IMR-90 (cell line): ENCODE measurements at regions not wholly inside any gene's neighbourhood (a gene's known extent, or its start where the extent isn't known, plus 50 kb on each side); places are given as distances from the start of the nearest gene placed in this dataset.
A peak's percentile ranks its signal among the peaks of the same experiment; 100 is the strongest.

Experiments
- ATAC-seq: fragments of 200-7000 bp; cut with Tn5 transposase; 2 replicates; pipeline ENCODE4 v1.9.1; 2020; ENCODE audit warnings: low read depth, mild to moderate bottlenecking, moderate library complexity
- BruUV-seq: library from RNA; stranded (reverse); fragments of 400-500 nt; replicated peaks from 2 replicates; lab custom pipeline; 2021; lab: Mats Ljungman, UMichigan
- CTCF ChIA-PET: fragments of 300-600 bp; formaldehyde crosslinking; extraction: SDS; loops from one replicate; lab custom pipeline; 2021; ENCODE audit warnings: antibody characterized with exemption; lab: Yijun Ruan, JAX
- POLR2A ChIA-PET: fragments of 300-600 bp; sonication (Branson Sonifier 250); formaldehyde crosslinking; loops from one replicate; lab custom pipeline; 2022; ENCODE audit warnings: antibody characterized with exemption; ENCODE audit not compliant: unreplicated experiment; lab: Charles Lee
- DNase-seq: peaks from one replicate; pipeline ENCODE4 v3.0.0; 2013
- H2AFZ ChIP-seq: replicated peaks from 2 replicates; pipeline ENCODE3; 2013; ENCODE audit warnings: low read length, mild to moderate bottlenecking; ENCODE audit not compliant: poor library complexity
- H2AK5ac ChIP-seq: 2 replicates; pipeline ENCODE4 v1.6.1; 2013; ENCODE audit warnings: low read depth, low read length, inconsistent platforms
- H2AK9ac ChIP-seq: replicated peaks from 2 replicates; pipeline ENCODE3; 2013; ENCODE audit warnings: mild to moderate bottlenecking, low read depth, low read length, moderate library complexity; ENCODE audit not compliant: poor library complexity
- H2BK120ac ChIP-seq: 2 replicates; pipeline ENCODE4 v1.6.1; 2013; ENCODE audit warnings: low read depth, low read length, inconsistent platforms
- H2BK15ac ChIP-seq: 3 replicates; pipeline ENCODE4 v1.6.1; 2013; ENCODE audit warnings: low read depth, low read length, inconsistent platforms
- H2BK20ac ChIP-seq: 2 replicates; pipeline ENCODE4 v1.6.1; 2013; ENCODE audit warnings: low read depth, mild to moderate bottlenecking, inconsistent platforms, low read length, moderate library complexity
- H2BK5ac ChIP-seq: 2 replicates; pipeline ENCODE4 v1.6.1; 2013; ENCODE audit warnings: mild to moderate bottlenecking, low read depth, low read length, inconsistent platforms; ENCODE audit not compliant: poor library complexity, severe bottlenecking
- H3K14ac ChIP-seq: replicated peaks from 2 replicates; pipeline ENCODE4 v1.6.1; 2013; ENCODE audit warnings: low read depth, low read length, inconsistent platforms
- H3K18ac ChIP-seq: 2 replicates; pipeline ENCODE4 v1.6.1; 2013; ENCODE audit warnings: low read depth, low read length, control low read depth
- H3K23ac ChIP-seq: 2 replicates; pipeline ENCODE4 v1.6.1; 2013; ENCODE audit warnings: low read depth, low read length, inconsistent platforms
- H3K27ac ChIP-seq: 2 replicates; pipeline ENCODE4 v1.5.1; 2013; ENCODE audit warnings: mild to moderate bottlenecking, control low read depth, low read length; ENCODE audit not compliant: insufficient read depth
- H3K27me3 ChIP-seq: 2 replicates; pipeline ENCODE4 v1.6.1; 2013; ENCODE audit warnings: low read length; ENCODE audit not compliant: control insufficient read depth, insufficient read depth
- H3K36me3 ChIP-seq: 2 replicates; pipeline ENCODE4 v1.6.1; 2013; ENCODE audit warnings: low read length, mixed read lengths; ENCODE audit not compliant: control insufficient read depth, insufficient read depth
- H3K4ac ChIP-seq: 2 replicates; pipeline ENCODE4 v1.6.1; 2013; ENCODE audit warnings: low read depth, low read length, inconsistent platforms
- H3K4me1 ChIP-seq: 2 replicates; pipeline ENCODE4 v1.6.1; 2013; ENCODE audit warnings: low read length, mixed read lengths; ENCODE audit not compliant: control insufficient read depth, insufficient read depth
- H3K4me2 ChIP-seq: 2 replicates; pipeline ENCODE4 v1.6.1; 2013; ENCODE audit warnings: low read depth, mild to moderate bottlenecking, control low read depth, low read length, moderate library complexity
- H3K4me3 ChIP-seq: 2 replicates; pipeline ENCODE4 v1.5.1; 2013; ENCODE audit warnings: low read depth, mild to moderate bottlenecking, control low read depth, low read length, moderate library complexity; ENCODE audit not compliant: insufficient read depth
- H3K56ac ChIP-seq: 2 replicates; pipeline ENCODE4 v1.6.1; 2013; ENCODE audit warnings: low read length, inconsistent platforms; ENCODE audit not compliant: insufficient read depth; ENCODE audit errors: extremely low read depth
- H3K79me1 ChIP-seq, 2 experiments: 2 replicates each; pipeline ENCODE4 v1.6.1; 2013; ENCODE audit warnings: low read length in 2 of 2, inconsistent platforms in 1 of 2, low read depth in 1 of 2
- H3K9ac ChIP-seq: 2 replicates; pipeline ENCODE4 v1.6.1; 2013; ENCODE audit warnings: low read depth, low read length, control low read depth
- H3K9me1 ChIP-seq: 2 replicates; pipeline ENCODE4 v1.6.1; 2013; ENCODE audit warnings: low read length, inconsistent platforms; ENCODE audit not compliant: insufficient read depth
- H3K9me3 ChIP-seq: 2 replicates; pipeline ENCODE4 v1.6.1; 2013; ENCODE audit warnings: low read length; ENCODE audit not compliant: control insufficient read depth, insufficient read depth
- H4K20me1 ChIP-seq: 2 replicates; pipeline ENCODE4 v1.6.1; 2013; ENCODE audit warnings: low read length, inconsistent platforms; ENCODE audit not compliant: insufficient read depth
- H4K5ac ChIP-seq: 2 replicates; pipeline ENCODE4 v1.6.1; 2013; ENCODE audit warnings: mild to moderate bottlenecking, low read depth, low read length, control low read depth
- H4K8ac ChIP-seq, 2 experiments: 2 replicates each; pipeline ENCODE4 v1.6.1; 2013; ENCODE audit warnings: low read depth in 2 of 2, low read length in 2 of 2, control low read depth in 1 of 2, inconsistent platforms in 1 of 2
- H4K91ac ChIP-seq: 2 replicates; pipeline ENCODE4 v1.6.1; 2013; ENCODE audit warnings: low read depth, low read length, inconsistent platforms; ENCODE audit not compliant: insufficient read depth
- MAFK ChIP-seq: IDR thresholded peaks from 2 replicates; pipeline ENCODE4 v1.6.1; 2012; ENCODE audit warnings: low read depth, low read length, improper control_type of control experiment
- MAZ ChIP-seq: IDR thresholded peaks from 2 replicates; pipeline ENCODE4 v1.6.1; 2012; ENCODE audit warnings: low read depth, mild to moderate bottlenecking, low read length, improper control_type of control experiment, moderate library complexity, borderline replicate concordance
- MXI1 ChIP-seq: IDR thresholded peaks from 2 replicates; pipeline ENCODE4 v1.6.1; 2012; ENCODE audit warnings: low read depth, mild to moderate bottlenecking, low read length, moderate library complexity, borderline replicate concordance
- NFE2L2 ChIP-seq: fragments of 150-350 bp; IDR thresholded peaks from 2 replicates; pipeline ENCODE4 v1.6.1; 2016; ENCODE audit warnings: low read depth, mild to moderate bottlenecking, low read length
- RCOR1 ChIP-seq: IDR thresholded peaks from 2 replicates; pipeline ENCODE4 v1.6.1; 2012; ENCODE audit warnings: mild to moderate bottlenecking, low read length, improper control_type of control experiment; ENCODE audit not compliant: insufficient replicate concordance
- WGBS, 2 experiments: methylation state at CpG; one replicate each; pipeline versions ENCODE4 v1.1.5 to v1.1.7; 2013; ENCODE audit warnings: missing lambda C conversion rate in 2 of 2; ENCODE audit not compliant: insufficient read length in 1 of 2; ENCODE audit errors: extremely low coverage in 2 of 2; 5-methylcytosine and 5-hydroxymethylcytosine counted together
- dilution Hi-C: fragments of 300-500 bp; cut with HindIII; formaldehyde crosslinking; loops from one replicate; pipeline ENCODE4 v1.14.3; 2018; ENCODE audit warnings: low sequenced_read_pairs; ENCODE audit not compliant: unreplicated experiment
- in situ Hi-C: fragments of 300-500 bp; cut with MboI; formaldehyde crosslinking; loops from 3 replicates; pipeline ENCODE4 v1.14.3; 2019; ENCODE audit warnings: low sequenced_read_pairs, inconsistent platforms, mixed read lengths
- intact Hi-C: fragments of 100-400 bp; cut with micrococcal nuclease; formaldehyde crosslinking; loops from 2 replicates; pipeline ENCODE4 v1.10.0; 2022

DNA sequence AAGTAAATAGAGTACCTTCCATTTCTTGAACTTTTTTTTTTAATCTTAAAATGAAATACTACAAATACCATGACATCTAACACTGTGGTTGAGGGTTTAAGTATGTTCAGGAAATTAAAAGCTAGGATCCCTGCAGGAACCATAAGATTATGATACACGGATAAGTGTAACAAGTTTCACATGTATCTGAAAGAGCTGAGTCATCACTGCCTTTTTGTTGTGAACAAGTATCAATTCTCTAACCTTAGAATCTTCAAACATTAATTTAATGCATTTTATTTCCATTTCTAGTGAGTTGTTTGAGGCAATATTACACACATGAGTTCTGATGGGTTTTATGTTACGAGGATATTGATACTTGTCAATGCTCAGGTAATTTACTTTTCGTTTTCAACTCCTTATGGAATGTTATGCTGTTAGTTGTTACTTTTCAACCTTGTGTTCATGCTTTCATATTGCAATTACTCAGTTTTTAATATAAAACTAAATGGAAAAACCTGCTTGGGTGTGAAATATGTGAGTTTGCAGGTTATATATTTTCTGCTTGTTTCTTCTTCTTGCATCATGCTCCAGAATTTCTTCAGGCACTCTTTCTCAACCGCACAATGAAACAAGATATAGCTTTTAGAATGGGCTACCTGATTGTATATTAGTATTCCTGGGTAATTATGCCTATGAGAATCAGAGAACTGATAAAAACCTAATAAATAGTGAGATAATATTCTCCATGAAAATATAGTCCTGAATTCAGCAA lies 361.3 kb upstream of the MTNR1B start:
- ChIA-PET CTCF (no interaction called here), POLR2A (no interaction called here)
- in situ Hi-C loops (no loop called here), intact Hi-C loops (no loop called here), dilution Hi-C loops (no loop called here)
- H2BK15ac ChIP-seq: no peak overlapping the region
- no peaks in the 10 kb centered on the region for H3K4me1 ChIP-seq
- H3K9ac ChIP-seq: no peak overlapping the region
- no peaks in the 10 kb centered on the region for H3K9me1 ChIP-seq
- no peak overlapping the region for H2BK20ac ChIP-seq
- no peaks in the 10 kb centered on the region for H4K20me1 ChIP-seq
- H2BK120ac ChIP-seq: no peak overlapping the region
- H2AK9ac ChIP-seq: no peak overlapping the region
- no peak overlapping the region for H2AK5ac ChIP-seq
- no peak overlapping the region for H3K4me2 ChIP-seq
- no peaks in the 10 kb centered on the region for H3K9me3 ChIP-seq
- H3K27ac ChIP-seq: no peak overlapping the region
- no TSS peak for BruUV-seq
- H3K14ac ChIP-seq: no peak overlapping the region
- H3K4me3 ChIP-seq: no peak overlapping the region
- no peak overlapping the region for H3K18ac ChIP-seq
- no peak overlapping the region for H3K23ac ChIP-seq
- DNase-seq: no peak
- H3K27me3 ChIP-seq: no peaks in the 10 kb centered on the region
- TF ChIP-seq MAFK: peak; percentile 73
- no peak for TF ChIP-seq RCOR1
- TF ChIP-seq NFE2L2: peak; percentile 65
- TF ChIP-seq MXI1: no peak
- TF ChIP-seq MAZ: no peak
- no peak overlapping the region for H3K56ac ChIP-seq
- no peak overlapping the region for H2AFZ ChIP-seq
- no peak overlapping the region for H4K5ac ChIP-seq
- H4K91ac ChIP-seq: no peak overlapping the region
- no peak overlapping the region for H4K8ac ChIP-seq
- no peaks in the 10 kb centered on the region for H3K36me3 ChIP-seq
- WGBS, 2 experiments: no CpG with 5 or more reads among the region's 4 CpGs
- no peak for ATAC-seq
- H2BK5ac ChIP-seq: no peak overlapping the region
- no peaks in the 10 kb centered on the region for H3K79me1 ChIP-seq
- H3K4ac ChIP-seq: no peak overlapping the region
